DOHH2 (cell line): ENCODE measurements at regions not wholly inside any gene's neighbourhood (a gene's known extent, or its start where the extent isn't known, plus 50 kb on each side); places are given as distances from the start of the nearest gene placed in this dataset.

Experiments
- H3F3A ChIP-seq: fragments of 200-600 bp; sonication (generic), shearing (Covaris generic); 2 replicates; pipeline ENCODE4 v1.6.0; 2016; ENCODE audit warnings: antibody characterized with exemption, mild to moderate bottlenecking; ENCODE audit not compliant: control insufficient read depth, insufficient read depth
- H3K27ac ChIP-seq: fragments of 200-600 bp; sonication (generic); 2 replicates; pipeline ENCODE4 v1.5.1; 2014; ENCODE audit warnings: low read depth, mild to moderate bottlenecking, low read length, moderate library complexity
- H3K27me3 ChIP-seq: fragments of 200-600 bp; sonication (generic); 2 replicates; pipeline ENCODE4 v1.6.1; 2014; ENCODE audit warnings: mild to moderate bottlenecking, low read length, mixed read lengths; ENCODE audit not compliant: control insufficient read depth
- H3K36me3 ChIP-seq: fragments of 200-600 bp; sonication (generic); 2 replicates; pipeline ENCODE4 v1.6.1; 2014; ENCODE audit warnings: mild to moderate bottlenecking, low read length, moderate library complexity, mixed read lengths; ENCODE audit not compliant: control insufficient read depth
- H3K4me1 ChIP-seq: fragments of 200-600 bp; sonication (generic); 2 replicates; pipeline ENCODE4 v1.6.1; 2014; ENCODE audit warnings: mild to moderate bottlenecking, low read length, mixed read lengths; ENCODE audit not compliant: control insufficient read depth
- H3K4me2 ChIP-seq: fragments of 200-600 bp; sonication (generic); 2 replicates; pipeline ENCODE4 v1.6.0; 2014; ENCODE audit warnings: mild to moderate bottlenecking, low read length, moderate library complexity
- H3K4me3 ChIP-seq: fragments of 200-600 bp; sonication (generic); 2 replicates; pipeline ENCODE4 v1.5.1; 2014; ENCODE audit warnings: mild to moderate bottlenecking, low read length, mixed read lengths
- H3K79me2 ChIP-seq: fragments of 200-600 bp; sonication (generic); 2 replicates; pipeline ENCODE4 v1.6.1; 2014; ENCODE audit warnings: mild to moderate bottlenecking, low read length, mixed read lengths; ENCODE audit not compliant: control insufficient read depth
- H3K9me2 ChIP-seq: fragments of 200-600 bp; sonication (generic); replicated peaks from 2 replicates; pipeline ENCODE4 v1.6.1; 2014; ENCODE audit warnings: mild to moderate bottlenecking, low read length, mixed read lengths; ENCODE audit not compliant: control insufficient read depth
- H3K9me3 ChIP-seq: fragments of 200-600 bp; sonication (generic); 2 replicates; pipeline ENCODE4 v1.6.1; 2014; ENCODE audit warnings: antibody characterized with exemption, low read length, mixed read lengths; ENCODE audit not compliant: control insufficient read depth, insufficient read depth
- H4K20me1 ChIP-seq: fragments of 200-600 bp; sonication (generic); 2 replicates; pipeline ENCODE4 v1.6.0; 2014; ENCODE audit warnings: low read depth, mild to moderate bottlenecking, antibody characterized with exemption, low read length, moderate library complexity; ENCODE audit not compliant: control insufficient read depth, insufficient read depth
- EZH2phosphoT487 ChIP-seq: fragments of 200-600 bp; sonication (generic); IDR thresholded peaks from 2 replicates; pipeline ENCODE4 v1.6.1; 2017; ENCODE audit warnings: borderline replicate concordance, mild to moderate bottlenecking, antibody characterized with exemption, low read length, moderate library complexity, mixed read lengths
- TF ChIP-seq, protein P1 (sequence below): fragments of 200-600 bp; sonication (generic); IDR thresholded peaks from one replicate; pipeline ENCODE4 v1.5.1; 2014; ENCODE audit warnings: antibody characterized with exemption, mild to moderate bottlenecking, low read depth, low read length; ENCODE audit not compliant: poor library complexity, severe bottlenecking

DNA sequence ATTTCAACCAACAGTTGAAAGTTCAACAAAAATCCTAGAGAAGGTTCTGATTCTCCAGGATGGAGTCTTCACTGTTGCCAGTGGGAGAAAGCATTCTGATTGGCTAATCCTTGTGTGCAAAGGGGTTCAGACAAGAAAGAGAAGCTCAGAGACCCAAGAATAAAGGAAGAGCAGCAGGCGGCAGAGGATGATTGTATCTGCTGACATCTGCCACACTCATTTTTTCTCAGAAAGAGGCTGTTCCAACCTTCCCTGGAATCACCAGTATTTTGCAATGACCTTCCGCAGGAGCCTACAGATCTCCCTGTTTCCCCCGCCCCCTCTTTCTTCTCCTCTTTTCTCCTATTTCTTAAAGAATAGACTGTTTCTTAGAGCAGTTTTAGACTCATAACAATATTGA, 376.7 kb downstream of the CDH26 start:
- no peaks in the 10 kb centered on the region for H3K9me2 ChIP-seq
- no peaks in the 10 kb centered on the region for H3K27me3 ChIP-seq
- TF ChIP-seq, protein P1, sequence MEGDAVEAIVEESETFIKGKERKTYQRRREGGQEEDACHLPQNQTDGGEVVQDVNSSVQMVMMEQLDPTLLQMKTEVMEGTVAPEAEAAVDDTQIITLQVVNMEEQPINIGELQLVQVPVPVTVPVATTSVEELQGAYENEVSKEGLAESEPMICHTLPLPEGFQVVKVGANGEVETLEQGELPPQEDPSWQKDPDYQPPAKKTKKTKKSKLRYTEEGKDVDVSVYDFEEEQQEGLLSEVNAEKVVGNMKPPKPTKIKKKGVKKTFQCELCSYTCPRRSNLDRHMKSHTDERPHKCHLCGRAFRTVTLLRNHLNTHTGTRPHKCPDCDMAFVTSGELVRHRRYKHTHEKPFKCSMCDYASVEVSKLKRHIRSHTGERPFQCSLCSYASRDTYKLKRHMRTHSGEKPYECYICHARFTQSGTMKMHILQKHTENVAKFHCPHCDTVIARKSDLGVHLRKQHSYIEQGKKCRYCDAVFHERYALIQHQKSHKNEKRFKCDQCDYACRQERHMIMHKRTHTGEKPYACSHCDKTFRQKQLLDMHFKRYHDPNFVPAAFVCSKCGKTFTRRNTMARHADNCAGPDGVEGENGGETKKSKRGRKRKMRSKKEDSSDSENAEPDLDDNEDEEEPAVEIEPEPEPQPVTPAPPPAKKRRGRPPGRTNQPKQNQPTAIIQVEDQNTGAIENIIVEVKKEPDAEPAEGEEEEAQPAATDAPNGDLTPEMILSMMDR: no peak
- no peak for TF ChIP-seq EZH2phosphoT487
- no peaks in the 10 kb centered on the region for H3F3A ChIP-seq
- no peak overlapping the region for H3K27ac ChIP-seq
- H3K79me2 ChIP-seq: no peaks in the 10 kb centered on the region
- no peaks in the 10 kb centered on the region for H4K20me1 ChIP-seq
- no peak overlapping the region for H3K4me3 ChIP-seq
- H3K9me3 ChIP-seq: no peaks in the 10 kb centered on the region
- H3K4me2 ChIP-seq: no peak overlapping the region
- H3K4me1 ChIP-seq: no peaks in the 10 kb centered on the region
- no peaks in the 10 kb centered on the region for H3K36me3 ChIP-seq

- H3K36me3 ChIP-seq: no peaks in the 10 kb centered on the region
- H3K4me1 ChIP-seq: no peaks in the 10 kb centered on the region
- no peak overlapping the region for H3K4me2 ChIP-seq
- no peak for TF ChIP-seq EZH2phosphoT487
- TF ChIP-seq, protein P1: no peak
- H3K9me2 ChIP-seq: no peaks in the 10 kb centered on the region
- H3K27ac ChIP-seq: no peak overlapping the region
- no peaks in the 10 kb centered on the region for H4K20me1 ChIP-seq
- no peaks in the 10 kb centered on the region for H3F3A ChIP-seq
- H3K9me3 ChIP-seq: no peaks in the 10 kb centered on the region
- no peaks in the 10 kb centered on the region for H3K79me2 ChIP-seq
- no peaks in the 10 kb centered on the region for H3K27me3 ChIP-seq
- no peak overlapping the region for H3K4me3 ChIP-seq
These were observed 380.3 kb downstream of the CDH26 start for GRCh38 chr20:60338556-60338955.

GRCh38 chr20:60339738-60340137, 381.5 kb downstream of the CDH26 start:
- Histone ChIP-seq H3K4me2 (no peak overlapping the region), H3K27ac (no peak overlapping the region), H3K36me3 (no peaks in the 10 kb centered on the region), H3F3A (no peaks in the 10 kb centered on the region), H4K20me1 (no peaks in the 10 kb centered on the region), H3K9me2 (no peaks in the 10 kb centered on the region), H3K27me3 (no peaks in the 10 kb centered on the region), H3K79me2 (no peaks in the 10 kb centered on the region), H3K4me1 (no peaks in the 10 kb centered on the region), H3K9me3 (no peaks in the 10 kb centered on the region), H3K4me3 (no peak overlapping the region)
- TF ChIP-seq, protein P1: no peak
- TF ChIP-seq EZH2phosphoT487: no peak

- H3F3A ChIP-seq: no peaks in the 10 kb centered on the region
- no peaks in the 10 kb centered on the region for H3K9me3 ChIP-seq
- TF ChIP-seq, protein P1: no peak
- no peak for TF ChIP-seq EZH2phosphoT487
These were observed 382.0 kb downstream of the CDH26 start for GRCh38 chr20:60340232-60340631.

More at GRCh38 chr20:60340232-60340631, 382.0 kb downstream of the CDH26 start:
- Histone ChIP-seq H3K9me2 (no peaks in the 10 kb centered on the region), H3K4me2 (no peak overlapping the region), H3K27me3 (no peaks in the 10 kb centered on the region), H4K20me1 (no peaks in the 10 kb centered on the region), H3K27ac (no peak overlapping the region), H3K4me1 (no peaks in the 10 kb centered on the region), H3K79me2 (no peaks in the 10 kb centered on the region), H3K4me3 (no peak overlapping the region), H3K36me3 (no peaks in the 10 kb centered on the region)
